ENCODE measurements at regions not wholly inside any gene's neighbourhood (a gene's known extent, or its start where the extent isn't known, plus 50 kb on each side); places are given as distances from the start of the nearest gene placed in this dataset.

DNA sequence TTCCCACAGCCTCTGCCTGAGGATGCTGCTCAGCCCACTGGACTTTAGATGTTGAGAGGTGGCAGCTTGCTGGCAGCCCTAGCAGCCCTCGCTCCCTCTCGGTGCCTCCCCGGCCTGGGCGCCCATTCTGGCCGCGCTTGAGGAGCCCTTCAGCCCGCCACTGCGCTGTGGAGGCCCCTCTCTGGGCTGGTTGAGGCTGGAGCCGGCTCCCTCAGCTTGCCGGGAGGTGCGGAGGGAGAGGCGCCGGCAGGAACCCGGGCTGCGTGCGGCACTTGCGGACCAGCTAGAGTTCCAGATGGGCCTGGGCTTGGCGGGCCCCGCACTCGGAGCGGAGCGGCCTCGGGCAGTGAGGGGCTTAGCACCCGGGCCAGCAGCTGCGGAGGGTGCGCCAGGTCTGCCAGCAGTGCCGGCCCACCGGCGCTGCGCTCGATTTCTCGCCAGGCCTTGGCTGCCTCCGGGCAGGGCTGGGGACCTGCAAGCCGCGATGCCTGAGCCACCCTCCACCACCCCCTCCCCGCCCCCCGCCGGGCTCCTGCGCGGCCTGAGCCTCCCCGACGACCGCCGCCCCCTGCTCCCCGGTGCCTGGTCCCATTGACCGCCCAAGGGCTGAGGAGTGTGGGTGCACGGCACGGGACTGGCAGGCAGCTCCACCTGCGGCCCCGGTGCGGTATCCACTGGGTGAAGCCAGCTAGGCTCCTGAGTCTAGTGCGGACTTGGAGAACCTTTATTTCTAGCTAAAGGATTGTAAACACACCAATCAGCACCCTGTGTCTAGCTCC, 446.2 kb downstream of the INSC start (continued):
- TF ChIP-seq ZBTB33 (IDR thresholded peaks at IDR 0.05; ENCODE audit: extremely low read depth, insufficient replicate concordance, low read length) (no peak), RAD21 (IDR thresholded peaks at IDR 0.05; ENCODE audit: low read depth) (no peak), SRF (IDR thresholded peaks at IDR 0.05; ENCODE audit: low read depth) (no peak), POLR2AphosphoS5 (IDR thresholded peaks at IDR 0.05; ENCODE audit: low read depth, low read length) (no peak)
- TF ChIP-seq, protein P1, sequence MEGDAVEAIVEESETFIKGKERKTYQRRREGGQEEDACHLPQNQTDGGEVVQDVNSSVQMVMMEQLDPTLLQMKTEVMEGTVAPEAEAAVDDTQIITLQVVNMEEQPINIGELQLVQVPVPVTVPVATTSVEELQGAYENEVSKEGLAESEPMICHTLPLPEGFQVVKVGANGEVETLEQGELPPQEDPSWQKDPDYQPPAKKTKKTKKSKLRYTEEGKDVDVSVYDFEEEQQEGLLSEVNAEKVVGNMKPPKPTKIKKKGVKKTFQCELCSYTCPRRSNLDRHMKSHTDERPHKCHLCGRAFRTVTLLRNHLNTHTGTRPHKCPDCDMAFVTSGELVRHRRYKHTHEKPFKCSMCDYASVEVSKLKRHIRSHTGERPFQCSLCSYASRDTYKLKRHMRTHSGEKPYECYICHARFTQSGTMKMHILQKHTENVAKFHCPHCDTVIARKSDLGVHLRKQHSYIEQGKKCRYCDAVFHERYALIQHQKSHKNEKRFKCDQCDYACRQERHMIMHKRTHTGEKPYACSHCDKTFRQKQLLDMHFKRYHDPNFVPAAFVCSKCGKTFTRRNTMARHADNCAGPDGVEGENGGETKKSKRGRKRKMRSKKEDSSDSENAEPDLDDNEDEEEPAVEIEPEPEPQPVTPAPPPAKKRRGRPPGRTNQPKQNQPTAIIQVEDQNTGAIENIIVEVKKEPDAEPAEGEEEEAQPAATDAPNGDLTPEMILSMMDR (IDR thresholded peaks at IDR 0.05 in 2 of 3, conservative IDR thresholded peaks at IDR 0.05 in 1 of 3; ENCODE audit: borderline replicate concordance in 1 of 3, insufficient read depth in 1 of 3, low read depth in 2 of 3, low read length in 2 of 3), result no peak

GRCh38 chr11:15562230-15562629, 447.5 kb downstream of the INSC start:
- H3K9ac ChIP-seq (ENCODE audit: low read length), result no peak overlapping the region
- TF ChIP-seq ZNF274 (IDR thresholded peaks at IDR 0.05; ENCODE audit: low read depth, low read length), result no peak
- no peak for TF ChIP-seq SRF (IDR thresholded peaks at IDR 0.05; ENCODE audit: low read depth)
- no peak for TF ChIP-seq ELF1 (IDR thresholded peaks at IDR 0.05; ENCODE audit: borderline replicate concordance, low read depth)
- TF ChIP-seq MAX (IDR thresholded peaks at IDR 0.05), result no peak
- no peak for TF ChIP-seq TCF7L2 (IDR thresholded peaks at IDR 0.05; ENCODE audit: borderline replicate concordance, extremely low read depth, insufficient read depth, insufficient read length)
- no peak for TF ChIP-seq FOSL1 (IDR thresholded peaks at IDR 0.05; ENCODE audit: low read depth)
- no peak for TF ChIP-seq RAD21 (IDR thresholded peaks at IDR 0.05; ENCODE audit: low read depth)
- TF ChIP-seq JUND (IDR thresholded peaks at IDR 0.05), result no peak
- no peak for TF ChIP-seq EZH2phosphoT487 (IDR thresholded peaks at IDR 0.05; ENCODE audit: borderline replicate concordance)
- TF ChIP-seq ZFX (IDR thresholded peaks at IDR 0.05), result no peak
- TF ChIP-seq, protein P1 (IDR thresholded peaks at IDR 0.05 in 2 of 3, conservative IDR thresholded peaks at IDR 0.05 in 1 of 3; ENCODE audit: borderline replicate concordance in 1 of 3, insufficient read depth in 1 of 3, low read depth in 2 of 3, low read length in 2 of 3), result no peak
- TF ChIP-seq, protein P2, sequence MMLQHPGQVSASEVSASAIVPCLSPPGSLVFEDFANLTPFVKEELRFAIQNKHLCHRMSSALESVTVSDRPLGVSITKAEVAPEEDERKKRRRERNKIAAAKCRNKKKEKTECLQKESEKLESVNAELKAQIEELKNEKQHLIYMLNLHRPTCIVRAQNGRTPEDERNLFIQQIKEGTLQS (IDR thresholded peaks at IDR 0.05), result no peak
- no peak for TF ChIP-seq SP1 (IDR thresholded peaks at IDR 0.05; ENCODE audit: low read depth)
- TF ChIP-seq POLR2AphosphoS5 (IDR thresholded peaks at IDR 0.05; ENCODE audit: low read depth, low read length), result no peak
- RAD21 ChIA-PET (ENCODE audit: low non-redundant PET in 1 of 2, low total read pairs in 2 of 2, uncharacterized antibody in 2 of 2, unreplicated experiment in 2 of 2), result no interaction called here
- H3K27ac ChIP-seq (ENCODE audit: low read depth, low read length), result no peak overlapping the region
- H3K4me2 ChIP-seq (ENCODE audit: low read length), result no peak overlapping the region
- CTCF ChIA-PET, result no interaction called here
- ATAC-seq, result no peak
- no peaks in the 10 kb centered on the region for H3K27me3 ChIP-seq (ENCODE audit: insufficient read depth, low read length)
- no peaks in the 10 kb centered on the region for H3K4me1 ChIP-seq (ENCODE audit: control insufficient read depth in 1 of 2, insufficient read depth in 2 of 2, low read length in 2 of 2)
- H3K4me3 ChIP-seq (replicated peaks in 1 of 2; ENCODE audit: low read depth in 1 of 2, low read length in 2 of 2), result no peak overlapping the region
- BruUV-seq (replicated peaks), result no TSS peak
- POLR2A ChIA-PET, result no interaction called here
- no peaks in the 10 kb centered on the region for H3K9me3 ChIP-seq (ENCODE audit: control insufficient read depth in 1 of 2, insufficient read depth in 1 of 2, low read depth in 1 of 2, low read length in 2 of 2)
- H4K20me1 ChIP-seq (ENCODE audit: insufficient read depth), result no peaks in the 10 kb centered on the region
- H3K79me2 ChIP-seq (ENCODE audit: insufficient read depth, low read length), result no peaks in the 10 kb centered on the region
- intact Hi-C loops (cut with micrococcal nuclease), result no loop called here
- no peak overlapping the region for H2AFZ ChIP-seq (ENCODE audit: low read depth, low read length, poor library complexity, severe bottlenecking)
- no peaks in the 10 kb centered on the region for H3K36me3 ChIP-seq (ENCODE audit: control insufficient read depth in 1 of 2, insufficient read depth in 2 of 2, low read length in 2 of 2)
- DNase-seq (ENCODE audit: low read depth, low spot score), result no peak
- no peaks in the 10 kb centered on the region for H3K9me2 ChIP-seq (ENCODE audit: insufficient read depth)

Data from HCT116 (cell line).